ENCODE measurements at regions not wholly inside any gene's neighbourhood (a gene's known extent, or its start where the extent isn't known, plus 50 kb on each side); places are given as distances from the start of the nearest gene placed in this dataset.

DNA sequence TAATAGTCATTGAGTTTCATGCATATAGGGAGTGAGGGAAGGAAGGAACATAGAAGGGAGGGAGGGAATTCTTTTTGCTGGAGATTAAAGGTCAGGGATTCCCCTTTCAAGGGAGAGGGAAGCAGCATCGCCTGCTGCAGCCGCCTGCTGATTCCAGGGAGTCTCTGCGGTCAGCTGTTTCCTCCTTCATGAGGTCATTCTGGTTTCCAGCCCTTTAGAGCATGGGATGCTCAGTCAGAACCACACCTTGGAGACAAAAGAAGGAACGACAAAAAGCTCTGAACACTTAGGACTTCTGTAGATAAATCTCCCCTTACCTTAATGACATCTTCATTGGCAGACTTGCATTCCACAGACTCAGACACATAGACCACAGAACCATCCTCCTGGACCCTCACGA lies 923.0 kb upstream of the TMEM132C start:
- TF ChIP-seq POLR2A (IDR thresholded peaks at IDR 0.05; ENCODE audit: extremely low read depth, insufficient read length) = no peak
- TF ChIP-seq, protein P1, sequence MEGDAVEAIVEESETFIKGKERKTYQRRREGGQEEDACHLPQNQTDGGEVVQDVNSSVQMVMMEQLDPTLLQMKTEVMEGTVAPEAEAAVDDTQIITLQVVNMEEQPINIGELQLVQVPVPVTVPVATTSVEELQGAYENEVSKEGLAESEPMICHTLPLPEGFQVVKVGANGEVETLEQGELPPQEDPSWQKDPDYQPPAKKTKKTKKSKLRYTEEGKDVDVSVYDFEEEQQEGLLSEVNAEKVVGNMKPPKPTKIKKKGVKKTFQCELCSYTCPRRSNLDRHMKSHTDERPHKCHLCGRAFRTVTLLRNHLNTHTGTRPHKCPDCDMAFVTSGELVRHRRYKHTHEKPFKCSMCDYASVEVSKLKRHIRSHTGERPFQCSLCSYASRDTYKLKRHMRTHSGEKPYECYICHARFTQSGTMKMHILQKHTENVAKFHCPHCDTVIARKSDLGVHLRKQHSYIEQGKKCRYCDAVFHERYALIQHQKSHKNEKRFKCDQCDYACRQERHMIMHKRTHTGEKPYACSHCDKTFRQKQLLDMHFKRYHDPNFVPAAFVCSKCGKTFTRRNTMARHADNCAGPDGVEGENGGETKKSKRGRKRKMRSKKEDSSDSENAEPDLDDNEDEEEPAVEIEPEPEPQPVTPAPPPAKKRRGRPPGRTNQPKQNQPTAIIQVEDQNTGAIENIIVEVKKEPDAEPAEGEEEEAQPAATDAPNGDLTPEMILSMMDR (IDR thresholded peaks at IDR 0.05; ENCODE audit: low read depth, low read length) = no peak
